ENCODE measurements at regions not wholly inside any gene's neighbourhood (a gene's known extent, or its start where the extent isn't known, plus 50 kb on each side); places are given as distances from the start of the nearest gene placed in this dataset.

DNA sequence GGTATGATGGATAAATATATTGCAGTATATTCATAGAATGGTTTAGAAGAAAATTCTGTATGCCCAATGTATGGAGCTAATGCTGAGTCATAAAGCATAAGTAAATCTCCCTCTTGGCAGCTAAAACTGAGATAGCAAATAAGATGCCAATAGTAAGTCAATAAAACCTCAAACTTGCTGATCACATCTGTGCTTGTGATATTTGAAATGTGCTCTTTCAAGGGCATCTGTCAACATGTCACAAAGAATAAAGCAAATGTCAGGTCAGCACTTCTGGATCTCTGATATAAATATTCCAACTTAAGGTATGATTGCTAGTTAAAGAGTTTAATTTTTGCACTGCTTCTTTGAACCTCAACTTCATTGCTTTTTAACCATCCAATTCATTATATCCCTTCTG, 262.3 kb upstream of the EMCN start (continued):
- TF ChIP-seq, protein P1, sequence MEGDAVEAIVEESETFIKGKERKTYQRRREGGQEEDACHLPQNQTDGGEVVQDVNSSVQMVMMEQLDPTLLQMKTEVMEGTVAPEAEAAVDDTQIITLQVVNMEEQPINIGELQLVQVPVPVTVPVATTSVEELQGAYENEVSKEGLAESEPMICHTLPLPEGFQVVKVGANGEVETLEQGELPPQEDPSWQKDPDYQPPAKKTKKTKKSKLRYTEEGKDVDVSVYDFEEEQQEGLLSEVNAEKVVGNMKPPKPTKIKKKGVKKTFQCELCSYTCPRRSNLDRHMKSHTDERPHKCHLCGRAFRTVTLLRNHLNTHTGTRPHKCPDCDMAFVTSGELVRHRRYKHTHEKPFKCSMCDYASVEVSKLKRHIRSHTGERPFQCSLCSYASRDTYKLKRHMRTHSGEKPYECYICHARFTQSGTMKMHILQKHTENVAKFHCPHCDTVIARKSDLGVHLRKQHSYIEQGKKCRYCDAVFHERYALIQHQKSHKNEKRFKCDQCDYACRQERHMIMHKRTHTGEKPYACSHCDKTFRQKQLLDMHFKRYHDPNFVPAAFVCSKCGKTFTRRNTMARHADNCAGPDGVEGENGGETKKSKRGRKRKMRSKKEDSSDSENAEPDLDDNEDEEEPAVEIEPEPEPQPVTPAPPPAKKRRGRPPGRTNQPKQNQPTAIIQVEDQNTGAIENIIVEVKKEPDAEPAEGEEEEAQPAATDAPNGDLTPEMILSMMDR (IDR thresholded peaks at IDR 0.05), result no peak
- TF ChIP-seq EZH2phosphoT487 (IDR thresholded peaks at IDR 0.05; ENCODE audit: borderline replicate concordance, low read depth) (no peak), GABPA (IDR thresholded peaks at IDR 0.05; ENCODE audit: low read depth) (no peak), FOXM1 (IDR thresholded peaks at IDR 0.05; ENCODE audit: low read depth) (no peak), NFIC (IDR thresholded peaks at IDR 0.05; ENCODE audit: borderline replicate concordance) (no peak), NRF1 (IDR thresholded peaks at IDR 0.05; ENCODE audit: low read depth, low read length) (no peak), RCOR1 (IDR thresholded peaks at IDR 0.05; ENCODE audit: low read length) (no peak), SMC3 (IDR thresholded peaks at IDR 0.05; ENCODE audit: low read depth, low read length) (no peak), RXRA (IDR thresholded peaks at IDR 0.05; ENCODE audit: borderline replicate concordance, low read depth) (no peak), POLR2AphosphoS5 (IDR thresholded peaks at IDR 0.05; ENCODE audit: low read depth, low read length) (no peak)
- TF ChIP-seq, protein P2, sequence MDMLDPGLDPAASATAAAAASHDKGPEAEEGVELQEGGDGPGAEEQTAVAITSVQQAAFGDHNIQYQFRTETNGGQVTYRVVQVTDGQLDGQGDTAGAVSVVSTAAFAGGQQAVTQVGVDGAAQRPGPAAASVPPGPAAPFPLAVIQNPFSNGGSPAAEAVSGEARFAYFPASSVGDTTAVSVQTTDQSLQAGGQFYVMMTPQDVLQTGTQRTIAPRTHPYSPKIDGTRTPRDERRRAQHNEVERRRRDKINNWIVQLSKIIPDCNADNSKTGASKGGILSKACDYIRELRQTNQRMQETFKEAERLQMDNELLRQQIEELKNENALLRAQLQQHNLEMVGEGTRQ (IDR thresholded peaks at IDR 0.05; ENCODE audit: borderline replicate concordance, low read depth, low read length), result no peak
- TF ChIP-seq, protein P3, sequence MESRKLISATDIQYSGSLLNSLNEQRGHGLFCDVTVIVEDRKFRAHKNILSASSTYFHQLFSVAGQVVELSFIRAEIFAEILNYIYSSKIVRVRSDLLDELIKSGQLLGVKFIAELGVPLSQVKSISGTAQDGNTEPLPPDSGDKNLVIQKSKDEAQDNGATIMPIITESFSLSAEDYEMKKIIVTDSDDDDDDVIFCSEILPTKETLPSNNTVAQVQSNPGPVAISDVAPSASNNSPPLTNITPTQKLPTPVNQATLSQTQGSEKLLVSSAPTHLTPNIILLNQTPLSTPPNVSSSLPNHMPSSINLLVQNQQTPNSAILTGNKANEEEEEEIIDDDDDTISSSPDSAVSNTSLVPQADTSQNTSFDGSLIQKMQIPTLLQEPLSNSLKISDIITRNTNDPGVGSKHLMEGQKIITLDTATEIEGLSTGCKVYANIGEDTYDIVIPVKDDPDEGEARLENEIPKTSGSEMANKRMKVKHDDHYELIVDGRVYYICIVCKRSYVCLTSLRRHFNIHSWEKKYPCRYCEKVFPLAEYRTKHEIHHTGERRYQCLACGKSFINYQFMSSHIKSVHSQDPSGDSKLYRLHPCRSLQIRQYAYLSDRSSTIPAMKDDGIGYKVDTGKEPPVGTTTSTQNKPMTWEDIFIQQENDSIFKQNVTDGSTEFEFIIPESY (IDR thresholded peaks at IDR 0.05; ENCODE audit: borderline replicate concordance, low read depth), result no peak

DNA sequence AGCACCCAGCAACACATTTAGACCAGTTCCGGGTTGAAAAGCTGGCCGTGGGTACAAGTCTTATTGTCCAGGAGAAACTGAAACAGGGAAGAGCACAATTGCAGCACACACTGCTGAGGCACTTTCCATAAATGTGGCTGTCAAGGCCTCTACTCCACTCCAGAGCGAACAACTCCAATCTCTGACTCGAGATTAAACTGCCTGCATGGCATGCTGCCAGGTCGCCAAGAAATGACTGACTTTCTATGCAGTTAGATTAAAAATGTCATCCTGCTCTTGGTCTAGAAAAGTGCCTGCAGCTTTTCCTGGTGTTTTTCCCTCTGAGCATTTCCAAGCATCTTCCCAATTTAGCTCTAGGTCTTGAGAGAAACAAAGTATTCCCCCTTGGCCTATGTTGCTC, 260.6 kb upstream of the EMCN start:
- no peak overlapping the region for H2AFZ ChIP-seq (ENCODE audit: low read depth)
- H3K4me2 ChIP-seq, result no peak overlapping the region
- no peaks in the 10 kb centered on the region for H3K9me2 ChIP-seq
- 58% methylated on average over 2 of the region's 5 CpGs for WGBS (ENCODE audit: low lambda C conversion rate)
- ChIA-PET CTCF (no interaction called here), POLR2A (no interaction called here)
- H3K4me1 ChIP-seq (ENCODE audit: control insufficient read depth in 1 of 2, insufficient read depth in 2 of 2, low read depth in 1 of 2, low read length in 1 of 2), result no peaks in the 10 kb centered on the region; a peak in 1 of 4 replicates
- H3K79me2 ChIP-seq (ENCODE audit: insufficient read depth), result no peaks in the 10 kb centered on the region
- no peaks in the 10 kb centered on the region for H3K36me3 ChIP-seq (replicated peaks in 1 of 2; ENCODE audit: control insufficient read depth in 1 of 2, insufficient read depth in 2 of 2, low read length in 1 of 2)
- TF ChIP-seq ELF1 (IDR thresholded peaks at IDR 0.05), result no peak
- no peak for TF ChIP-seq RAD21 (IDR thresholded peaks at IDR 0.05; ENCODE audit: low read length)
- TF ChIP-seq MXI1 (IDR thresholded peaks at IDR 0.05; ENCODE audit: low read depth, low read length), result no peak
- H3K9me3 ChIP-seq, result 0 out of 2 replicates have a peak, but pooled peaks cover 2% of the 10 kb centered on the region
- H3K9ac ChIP-seq, result no peak overlapping the region
- no peaks in the 10 kb centered on the region for H4K20me1 ChIP-seq (ENCODE audit: insufficient read depth)
- H3K27ac ChIP-seq (ENCODE audit: low read depth in 2 of 2, low read length in 1 of 2), result no peak overlapping the region
- H3K27me3 ChIP-seq (ENCODE audit: insufficient read depth), result no peaks in the 10 kb centered on the region
- H3K4me3 ChIP-seq (ENCODE audit: low read depth in 2 of 2, low read length in 1 of 2), result no peak overlapping the region
- H3F3A ChIP-seq (replicated peaks; ENCODE audit: insufficient read depth), result no peaks in the 10 kb centered on the region
- DNase-seq, result no peak

Data from SK-N-SH (cell line).